ENCODE measurements at regions not wholly inside any gene's neighbourhood (a gene's known extent, or its start where the extent isn't known, plus 50 kb on each side); places are given as distances from the start of the nearest gene placed in this dataset.

DNA sequence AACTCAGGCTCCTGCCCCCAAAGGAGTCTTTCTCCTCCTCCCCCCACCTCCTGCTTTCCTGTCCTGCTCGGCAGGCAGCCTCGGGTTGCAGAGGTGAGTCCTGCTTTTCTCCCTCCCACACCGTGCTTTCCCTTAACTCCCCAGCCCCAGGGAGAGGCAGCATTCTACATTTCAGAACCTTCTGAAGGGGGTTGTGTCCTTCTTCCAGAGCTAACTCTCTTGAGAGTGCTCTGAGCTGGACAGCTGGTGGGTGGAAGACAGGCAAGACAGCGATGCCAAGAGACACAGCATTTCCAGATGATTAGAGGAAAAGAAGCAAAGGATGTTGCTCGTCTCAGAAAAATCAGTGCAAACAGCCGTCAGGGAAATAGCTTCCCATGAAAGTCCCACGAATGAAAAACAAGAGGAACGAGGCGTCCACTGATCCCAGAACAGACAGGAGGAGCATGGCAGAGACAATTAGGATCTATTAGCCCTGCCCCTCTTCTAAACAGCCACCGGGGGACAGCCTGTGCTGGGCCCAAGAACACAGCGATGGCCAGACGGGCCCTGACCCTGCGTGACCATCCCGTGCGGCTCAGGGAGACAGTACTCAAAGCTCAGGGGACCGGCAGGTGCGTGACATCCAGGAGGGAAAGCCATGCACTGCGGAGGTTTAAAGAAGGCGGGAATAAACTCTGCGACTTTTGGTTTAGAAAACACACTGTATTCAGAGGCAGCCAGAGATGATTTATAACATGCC, 216.5 kb upstream of the RTL1 start:
- no peaks in the 10 kb centered on the region for H3K9me3 Mint-ChIP-seq (ENCODE audit: low read depth)
- peak overlapping the region; percentile 56 for H3K27ac Mint-ChIP-seq
- TF ChIP-seq, protein P1, sequence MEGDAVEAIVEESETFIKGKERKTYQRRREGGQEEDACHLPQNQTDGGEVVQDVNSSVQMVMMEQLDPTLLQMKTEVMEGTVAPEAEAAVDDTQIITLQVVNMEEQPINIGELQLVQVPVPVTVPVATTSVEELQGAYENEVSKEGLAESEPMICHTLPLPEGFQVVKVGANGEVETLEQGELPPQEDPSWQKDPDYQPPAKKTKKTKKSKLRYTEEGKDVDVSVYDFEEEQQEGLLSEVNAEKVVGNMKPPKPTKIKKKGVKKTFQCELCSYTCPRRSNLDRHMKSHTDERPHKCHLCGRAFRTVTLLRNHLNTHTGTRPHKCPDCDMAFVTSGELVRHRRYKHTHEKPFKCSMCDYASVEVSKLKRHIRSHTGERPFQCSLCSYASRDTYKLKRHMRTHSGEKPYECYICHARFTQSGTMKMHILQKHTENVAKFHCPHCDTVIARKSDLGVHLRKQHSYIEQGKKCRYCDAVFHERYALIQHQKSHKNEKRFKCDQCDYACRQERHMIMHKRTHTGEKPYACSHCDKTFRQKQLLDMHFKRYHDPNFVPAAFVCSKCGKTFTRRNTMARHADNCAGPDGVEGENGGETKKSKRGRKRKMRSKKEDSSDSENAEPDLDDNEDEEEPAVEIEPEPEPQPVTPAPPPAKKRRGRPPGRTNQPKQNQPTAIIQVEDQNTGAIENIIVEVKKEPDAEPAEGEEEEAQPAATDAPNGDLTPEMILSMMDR (IDR thresholded peaks at IDR 0.05; ENCODE audit: unreplicated experiment), result no peak
- H3K36me3 Mint-ChIP-seq (ENCODE audit: insufficient read depth), result no peaks in the 10 kb centered on the region
- H3K27me3 Mint-ChIP-seq, result peaks cover 40% of the 10 kb centered on the region
- no peak overlapping the region for H3K4me3 Mint-ChIP-seq (ENCODE audit: low read depth)
- DNase-seq (ENCODE audit: low spot score, unreplicated experiment), result no peak
- no peaks in the 10 kb centered on the region for H3K4me1 Mint-ChIP-seq (ENCODE audit: low read depth)

DNA sequence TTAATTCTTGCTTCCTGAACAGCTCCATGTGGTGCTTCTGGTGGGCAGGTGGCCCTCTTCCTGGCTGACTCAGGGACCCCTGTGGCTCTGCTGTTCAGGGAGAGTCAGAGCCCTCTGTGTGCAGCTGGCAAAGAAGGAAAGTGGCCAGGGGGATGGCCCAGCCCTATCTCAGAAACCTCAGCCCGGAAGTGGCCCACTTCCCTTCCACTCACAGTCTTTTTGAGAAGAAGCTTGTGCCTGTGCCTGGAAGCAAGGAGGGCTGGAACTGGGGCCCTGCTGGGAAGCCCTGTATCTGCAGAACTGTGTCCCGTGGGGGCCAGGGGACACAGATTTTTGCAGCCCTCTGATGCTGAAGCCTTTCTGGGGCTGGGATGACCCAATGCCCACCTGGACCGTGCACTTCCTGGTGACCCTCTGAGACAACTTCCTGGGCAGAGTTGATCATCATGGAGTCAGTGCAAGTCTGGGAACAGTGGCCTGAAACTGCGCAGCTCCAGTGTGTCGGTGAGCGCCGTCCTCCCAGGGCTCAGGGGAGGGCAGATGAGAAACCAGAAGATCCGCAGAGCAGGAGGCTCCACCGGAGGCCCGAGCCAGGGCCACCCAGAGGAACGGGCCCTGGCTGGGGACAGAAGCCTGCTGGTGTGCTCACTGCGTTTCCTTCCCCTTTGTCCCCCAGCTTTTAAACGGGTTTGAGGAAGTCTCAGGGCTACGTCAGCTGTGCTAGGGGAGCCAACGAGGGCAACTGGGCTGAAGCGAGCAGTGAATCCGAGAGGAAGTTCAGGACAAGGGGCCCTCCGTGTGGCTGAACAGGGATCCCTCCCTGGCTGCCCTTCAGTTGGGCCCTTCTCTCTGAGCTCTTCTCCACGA, 217.4 kb upstream of the RTL1 start:
- Mint-ChIP-seq H3K27me3 (peaks cover 34% of the 10 kb centered on the region), H3K36me3 (ENCODE audit: insufficient read depth) (no peaks in the 10 kb centered on the region), H3K27ac (no peak overlapping the region), H3K4me1 (ENCODE audit: low read depth) (no peaks in the 10 kb centered on the region), H3K9me3 (ENCODE audit: low read depth) (no peaks in the 10 kb centered on the region), H3K4me3 (ENCODE audit: low read depth) (no peak overlapping the region)
- TF ChIP-seq, protein P1 (IDR thresholded peaks at IDR 0.05; ENCODE audit: unreplicated experiment), result no peak
- no peak for DNase-seq (ENCODE audit: low spot score, unreplicated experiment)

DNA sequence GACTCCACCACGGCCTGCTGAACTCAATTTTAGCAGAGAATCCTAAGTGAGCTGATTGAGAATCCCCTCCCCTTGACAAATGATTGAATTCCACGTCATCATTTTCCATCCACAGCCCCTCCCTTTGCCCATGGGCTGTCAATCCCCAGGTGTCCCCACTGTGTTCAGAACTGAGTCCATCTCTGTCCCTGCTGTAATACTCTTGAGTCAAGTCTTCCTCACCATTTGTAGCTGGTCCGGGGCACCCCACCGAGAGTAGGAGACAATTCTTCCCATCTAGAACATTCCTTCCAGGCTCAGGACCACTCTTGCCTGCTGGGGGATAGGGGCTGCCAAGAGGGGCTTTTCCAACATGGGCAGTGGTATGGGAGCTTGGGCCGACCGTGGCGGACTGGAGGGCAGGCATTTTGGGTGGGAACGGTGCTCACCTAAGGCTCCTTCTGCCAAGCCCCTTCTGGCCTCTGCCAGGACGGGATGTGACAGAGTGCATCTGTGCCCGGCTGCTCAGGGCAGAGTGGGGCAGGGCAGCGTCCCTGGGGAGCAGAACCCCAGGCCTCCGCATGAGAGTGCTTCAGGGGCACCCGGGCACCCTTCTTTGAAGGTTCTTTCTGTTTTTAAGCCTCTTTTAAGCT, 218.1 kb upstream of the RTL1 start:
- no peak overlapping the region for H3K4me3 Mint-ChIP-seq (ENCODE audit: low read depth)
- H3K27ac Mint-ChIP-seq, result no peak overlapping the region
- H3K4me1 Mint-ChIP-seq (ENCODE audit: low read depth), result no peaks in the 10 kb centered on the region
- peaks cover 30% of the 10 kb centered on the region for H3K27me3 Mint-ChIP-seq
- no peaks in the 10 kb centered on the region for H3K36me3 Mint-ChIP-seq (ENCODE audit: insufficient read depth)
- TF ChIP-seq, protein P1 (IDR thresholded peaks at IDR 0.05; ENCODE audit: unreplicated experiment), result no peak
- H3K9me3 Mint-ChIP-seq (ENCODE audit: low read depth), result no peaks in the 10 kb centered on the region
- DNase-seq (ENCODE audit: low spot score, unreplicated experiment), result no peak

- no peak overlapping the region for H3K4me3 Mint-ChIP-seq (ENCODE audit: low read depth)
- H3K27me3 Mint-ChIP-seq, result peaks cover 22% of the 10 kb centered on the region
- H3K36me3 Mint-ChIP-seq (ENCODE audit: insufficient read depth), result no peaks in the 10 kb centered on the region
- DNase-seq (ENCODE audit: low spot score, unreplicated experiment), result no peak
- H3K4me1 Mint-ChIP-seq (ENCODE audit: low read depth), result no peaks in the 10 kb centered on the region
- H3K9me3 Mint-ChIP-seq (ENCODE audit: low read depth), result no peaks in the 10 kb centered on the region
- TF ChIP-seq, protein P1 (IDR thresholded peaks at IDR 0.05; ENCODE audit: unreplicated experiment), result no peak
- H3K27ac Mint-ChIP-seq, result no peak overlapping the region
Observed at GRCh38 chr14:101122237-101123141, 219.0 kb upstream of the RTL1 start.

Data from progenitor cell of endocrine pancreas (in vitro differentiated cells).